GM21619 (cell line): ENCODE measurements at regions not wholly inside any gene's neighbourhood (a gene's known extent, or its start where the extent isn't known, plus 50 kb on each side); places are given as distances from the start of the nearest gene placed in this dataset.
"Not testable (repeated sequence)": the region's sequence is repeated elsewhere in the genome, so short reads cannot be mapped to it uniquely, and the experiment has no call there.

Experiments used
- ATAC-seq: cut with Tn5 transposase; IDR thresholded peaks from one replicate; pipeline ENCODE4 v1.9.1; 2021; ENCODE audit not compliant: unreplicated experiment

GRCh38 chr2:87343347-87343746 is 321.7 kb upstream of the PLGLB1 start:
- ATAC-seq: not testable (repeated sequence)

GRCh38 chr2:87345283-87345682 is 323.6 kb upstream of the PLGLB1 start:
- not testable (repeated sequence) for ATAC-seq

- not testable (repeated sequence) for ATAC-seq
Observed at GRCh38 chr2:87348556-87348955, 326.9 kb upstream of the PLGLB1 start.

- not testable (repeated sequence) for ATAC-seq
Observed at GRCh38 chr2:87349006-87349405, 327.4 kb upstream of the PLGLB1 start.

GRCh38 chr2:87352178-87352934 is 330.7 kb upstream of the PLGLB1 start:
- not testable (repeated sequence) for ATAC-seq

GRCh38 chr2:87353408-87353807 is 331.8 kb upstream of the PLGLB1 start:
- not testable (repeated sequence) for ATAC-seq

GRCh38 chr2:87354102-87354501 is 332.5 kb upstream of the PLGLB1 start:
- not testable (repeated sequence) for ATAC-seq

GRCh38 chr2:87360250-87360649 is 338.6 kb upstream of the PLGLB1 start:
- ATAC-seq: not testable (repeated sequence)

GRCh38 chr2:87360927-87361326 is 339.3 kb upstream of the PLGLB1 start:
- ATAC-seq: not testable (repeated sequence)

GRCh38 chr2:87361805-87362204 is 340.2 kb upstream of the PLGLB1 start:
- not testable (repeated sequence) for ATAC-seq

- ATAC-seq: not testable (repeated sequence)
Observed at GRCh38 chr2:87364379-87364778, 342.7 kb upstream of the PLGLB1 start.

- not testable (repeated sequence) for ATAC-seq
Observed at GRCh38 chr2:87365038-87365437, 343.4 kb upstream of the PLGLB1 start.

- not testable (repeated sequence) for ATAC-seq
Observed at GRCh38 chr2:87386063-87386560, 361.8 kb upstream of the PLGLB2 start.

- ATAC-seq: not testable (repeated sequence)
Observed at GRCh38 chr2:87395784-87396183, 352.1 kb upstream of the PLGLB2 start.

- ATAC-seq: not testable (repeated sequence)
Observed at GRCh38 chr2:87396551-87397265, 351.2 kb upstream of the PLGLB2 start.

- ATAC-seq: not testable (repeated sequence)
Observed at GRCh38 chr2:87397276-87398065, 350.4 kb upstream of the PLGLB2 start.

- not testable (repeated sequence) for ATAC-seq
Observed at GRCh38 chr2:87398567-87399305, 349.2 kb upstream of the PLGLB2 start.

- no peak for ATAC-seq
Observed at GRCh38 chr2:87401726-87402345, 346.1 kb upstream of the PLGLB2 start.

- ATAC-seq: no peak
Observed at GRCh38 chr2:87403893-87404175, 344.1 kb upstream of the PLGLB2 start.
